HG03342 (cell line): ENCODE measurements at regions not wholly inside any gene's neighbourhood (a gene's known extent, or its start where the extent isn't known, plus 50 kb on each side); places are given as distances from the start of the nearest gene placed in this dataset.
"Not testable (repeated sequence)": the region's sequence is repeated elsewhere in the genome, so short reads cannot be mapped to it uniquely, and the experiment has no call there.

Experiments
- ATAC-seq: cut with Tn5 transposase; IDR thresholded peaks from one replicate; pipeline ENCODE4 v1.9.1; 2021; ENCODE audit warnings: mild to moderate bottlenecking, moderate library complexity; ENCODE audit not compliant: unreplicated experiment

DNA sequence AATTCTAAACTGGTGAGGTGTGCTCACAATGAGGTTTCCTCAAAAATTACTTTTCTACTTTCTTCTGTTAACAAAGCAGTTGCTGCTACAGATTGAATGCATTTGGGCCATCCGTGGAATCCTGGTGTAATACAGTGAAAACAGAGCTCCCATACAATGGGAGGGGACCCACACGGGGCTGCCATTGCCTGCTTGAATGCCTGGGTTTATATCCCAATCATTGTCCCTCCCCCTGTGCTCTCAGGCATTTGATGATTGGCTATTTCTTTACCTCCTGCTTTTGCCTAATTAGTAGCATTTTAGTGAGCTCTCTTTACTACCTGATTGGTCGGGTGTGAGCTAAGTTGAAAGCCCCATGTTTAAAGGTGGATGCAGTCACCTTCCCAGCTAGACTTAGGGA is 52.9 kb upstream of the CSF1 start:
- not testable (repeated sequence) for ATAC-seq

DNA sequence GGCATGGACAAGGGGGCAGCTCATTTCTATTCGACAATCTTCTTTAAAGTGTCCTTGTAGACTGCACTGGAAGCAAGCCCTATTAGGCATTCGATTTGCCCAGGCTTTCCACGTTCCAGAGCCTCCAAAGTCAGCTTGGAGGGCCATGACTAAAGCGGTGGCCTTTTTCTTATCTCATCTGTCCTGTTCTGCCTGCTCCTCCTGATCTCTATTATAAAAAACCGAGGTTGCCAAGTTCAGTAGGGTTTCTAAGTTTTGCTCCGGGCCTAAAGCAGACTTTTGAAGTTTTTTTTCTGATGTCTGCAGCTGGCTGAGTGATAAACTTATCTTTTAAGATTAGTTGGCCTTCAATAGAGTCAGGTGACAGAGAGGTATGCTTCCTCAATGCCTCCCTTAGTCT is 54.7 kb upstream of the CSF1 start:
- ATAC-seq = not testable (repeated sequence)

GRCh38 chr1:109853972-109854371 is 56.7 kb upstream of the CSF1 start:
- not testable (repeated sequence) for ATAC-seq

- not testable (repeated sequence) for ATAC-seq
Measured at GRCh38 chr1:109852221-109853015, 58.2 kb upstream of the CSF1 start.

DNA sequence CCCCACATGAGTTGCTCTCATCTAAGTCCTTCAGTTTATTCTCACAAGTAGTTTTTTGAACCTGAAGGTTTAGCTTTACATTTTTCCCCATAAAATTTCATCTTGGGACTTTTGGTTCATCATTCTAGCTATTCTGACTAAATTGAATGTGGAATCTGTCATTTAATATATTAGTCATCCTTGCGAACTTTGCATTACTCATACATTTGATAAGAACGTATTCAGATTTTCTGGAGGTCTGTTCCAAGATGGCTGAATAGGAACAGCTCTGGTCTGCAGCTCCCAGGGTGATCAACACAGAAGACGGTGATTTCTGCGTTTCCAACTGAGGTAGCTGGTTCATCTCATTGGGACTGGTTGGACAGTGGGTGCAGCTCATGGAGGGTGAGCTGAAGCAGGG is 59.8 kb upstream of the CSF1 start:
- no peak for ATAC-seq

DNA sequence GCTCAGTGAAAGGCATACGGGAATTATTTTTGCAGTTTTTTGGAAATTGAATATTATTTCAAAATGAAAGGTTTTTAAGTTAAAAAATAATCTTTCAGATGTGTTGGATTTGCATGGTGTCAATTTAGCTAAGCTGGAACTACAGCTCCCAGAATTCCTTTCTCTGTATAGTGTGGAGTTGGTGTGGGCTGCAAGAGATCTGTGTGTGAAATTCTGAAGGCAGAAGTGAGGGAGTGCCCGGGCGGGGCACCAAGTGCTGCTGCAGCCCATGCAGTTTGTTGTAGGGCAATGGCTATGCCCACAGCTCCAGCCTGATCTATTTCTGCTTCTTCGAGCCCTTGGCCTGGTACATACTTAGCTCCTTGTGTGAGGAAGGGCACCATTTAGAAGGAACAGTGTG is 60.5 kb upstream of the CSF1 start:
- ATAC-seq = no peak

GRCh38 chr1:109849655-109850054 is 61.0 kb upstream of the CSF1 start:
- no peak for ATAC-seq

DNA sequence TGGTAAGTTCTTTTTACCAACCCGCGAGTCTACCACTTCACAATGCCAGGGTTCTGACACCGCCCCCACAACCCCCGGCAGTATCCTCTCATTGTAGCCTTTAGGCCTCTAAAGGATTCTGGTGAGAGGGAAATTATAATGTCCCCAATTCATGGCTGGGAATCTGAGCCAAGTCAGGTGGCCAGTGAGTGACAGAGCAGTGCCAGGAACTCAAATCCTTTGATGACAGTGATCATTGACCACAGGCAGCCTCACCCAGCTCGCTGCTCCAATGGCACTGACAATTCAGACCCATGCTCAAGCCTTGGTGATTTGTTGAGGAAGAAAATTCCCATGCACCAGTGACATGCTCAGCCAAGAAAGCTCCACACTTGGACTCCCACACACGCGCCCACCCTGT is 63.4 kb upstream of the CSF1 start:
- no peak for ATAC-seq

- no peak for ATAC-seq
Measured at GRCh38 chr1:109846846-109847245, 63.8 kb upstream of the CSF1 start.

DNA sequence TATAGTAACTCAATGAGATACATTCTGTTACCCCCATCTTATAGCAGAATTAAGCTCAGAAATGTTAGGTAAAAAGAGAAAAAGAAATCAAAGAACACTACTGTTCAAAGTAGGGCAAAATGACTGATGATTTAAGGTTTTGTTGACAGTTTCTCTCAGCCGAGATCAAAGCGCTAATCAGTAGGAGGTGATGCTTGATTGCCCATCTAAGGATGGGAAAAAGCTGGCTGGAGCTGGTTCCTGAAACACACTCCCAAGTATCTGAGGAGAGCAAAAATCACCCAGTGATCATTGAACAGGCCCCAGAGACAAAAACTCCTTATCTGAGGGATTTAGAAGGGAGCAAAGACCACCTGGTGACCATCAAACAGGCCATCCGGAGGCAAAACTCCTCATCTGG is 64.5 kb upstream of the CSF1 start:
- ATAC-seq = no peak

DNA sequence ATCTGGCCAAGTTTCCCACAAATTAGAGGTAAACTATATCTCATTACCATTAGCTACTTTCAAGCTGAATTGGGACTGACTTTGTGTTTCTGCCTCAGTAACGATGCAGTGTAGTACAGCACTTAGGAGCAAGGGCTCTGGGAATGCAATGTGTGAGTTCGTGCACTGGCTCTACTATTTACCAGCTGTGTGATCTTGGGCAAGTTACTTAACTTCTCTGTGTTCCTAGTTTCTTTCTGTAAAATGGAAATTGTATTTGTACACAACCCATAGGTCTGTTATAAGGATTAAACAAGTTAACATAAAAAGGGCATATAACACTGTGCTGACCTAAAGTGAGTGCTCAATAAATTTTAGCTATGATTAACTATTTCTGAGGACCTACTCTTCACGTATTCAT is 65.0 kb upstream of the CSF1 start:
- ATAC-seq = no peak

GRCh38 chr1:109844609-109845008 is 66.0 kb upstream of the CSF1 start:
- ATAC-seq = no peak

GRCh38 chr1:109840011-109840629 is 70.5 kb upstream of the CSF1 start:
- ATAC-seq = no peak

DNA sequence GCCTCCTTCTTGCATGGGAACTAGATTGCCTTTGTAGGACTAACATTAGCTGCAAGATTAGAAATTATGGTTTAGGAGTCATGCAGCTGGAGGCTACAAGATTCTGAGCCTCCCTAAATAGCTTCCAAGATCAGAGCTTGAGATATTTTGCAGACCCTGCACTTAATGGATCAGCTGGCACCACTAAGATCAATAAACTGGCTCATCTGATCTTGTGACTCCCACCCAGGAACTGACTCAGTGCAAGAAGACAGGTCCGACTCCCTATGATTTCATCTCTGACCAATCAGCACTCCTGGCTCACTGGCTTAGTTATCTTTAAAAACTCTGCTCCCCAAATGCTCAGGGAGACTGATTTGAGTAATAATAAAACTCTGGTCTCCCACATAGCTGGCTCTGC is 71.4 kb upstream of the CSF1 start:
- ATAC-seq = not testable (repeated sequence)

- no peak for ATAC-seq
Measured at GRCh38 chr1:109838838-109839240, 71.8 kb upstream of the CSF1 start.

DNA sequence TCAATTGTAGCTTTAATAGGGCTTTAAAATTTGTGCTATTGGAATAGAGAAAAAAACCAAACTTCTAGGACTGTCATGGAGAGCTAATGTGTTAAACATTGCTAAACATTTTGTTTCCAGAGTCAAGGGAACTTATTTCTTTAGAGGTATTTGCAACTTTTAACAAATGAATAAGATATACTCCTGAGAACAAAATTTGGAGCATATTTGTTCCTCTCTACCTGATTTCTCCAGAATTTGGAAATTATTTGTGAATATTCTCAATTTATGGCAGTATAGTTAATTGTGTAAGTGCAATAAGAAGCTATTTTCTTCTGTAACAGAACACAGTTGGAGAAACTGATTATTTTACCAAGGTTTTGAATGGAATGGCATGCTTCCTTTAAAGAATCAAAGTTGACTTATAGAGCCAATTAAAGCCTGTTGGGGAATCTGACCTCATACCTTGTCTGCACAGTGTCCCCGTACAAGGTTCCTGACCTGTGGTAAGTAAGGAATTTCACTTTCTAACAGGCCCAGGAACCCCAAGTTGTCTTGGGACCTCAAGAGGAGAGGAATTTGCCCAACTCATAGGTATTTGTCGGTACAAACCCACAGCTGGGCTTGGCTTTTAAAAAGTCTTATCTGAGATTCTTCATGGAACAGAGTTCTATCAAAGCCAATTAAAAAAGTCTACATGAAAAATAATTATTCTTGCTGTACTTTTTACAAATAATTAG is 72.6 kb upstream of the CSF1 start:
- no peak for ATAC-seq

DNA sequence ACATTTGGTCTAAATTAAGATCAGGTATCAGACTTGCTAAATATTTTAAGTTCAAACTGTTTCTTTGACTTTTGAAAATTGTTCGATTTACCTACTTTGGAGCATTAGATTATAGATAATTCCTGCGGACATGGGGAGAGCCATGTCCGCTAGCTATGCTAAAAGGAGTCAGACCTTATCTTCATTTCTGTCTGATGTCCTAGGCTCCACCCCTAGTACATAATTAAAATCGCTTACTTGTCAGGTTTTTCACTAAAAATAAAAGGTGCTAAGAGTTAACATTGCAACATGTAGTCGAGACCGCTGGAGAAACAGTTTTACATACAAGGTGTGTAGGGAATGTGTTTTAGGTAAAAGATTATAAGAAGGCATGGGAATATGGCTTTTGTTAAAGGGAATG is 71.9 kb upstream of the EPS8L3 start:
- not testable (repeated sequence) for ATAC-seq

GRCh38 chr1:109834951-109835350 is 71.2 kb upstream of the EPS8L3 start:
- ATAC-seq = no peak

GRCh38 chr1:109832945-109833344 is 69.2 kb upstream of the EPS8L3 start:
- no peak for ATAC-seq

DNA sequence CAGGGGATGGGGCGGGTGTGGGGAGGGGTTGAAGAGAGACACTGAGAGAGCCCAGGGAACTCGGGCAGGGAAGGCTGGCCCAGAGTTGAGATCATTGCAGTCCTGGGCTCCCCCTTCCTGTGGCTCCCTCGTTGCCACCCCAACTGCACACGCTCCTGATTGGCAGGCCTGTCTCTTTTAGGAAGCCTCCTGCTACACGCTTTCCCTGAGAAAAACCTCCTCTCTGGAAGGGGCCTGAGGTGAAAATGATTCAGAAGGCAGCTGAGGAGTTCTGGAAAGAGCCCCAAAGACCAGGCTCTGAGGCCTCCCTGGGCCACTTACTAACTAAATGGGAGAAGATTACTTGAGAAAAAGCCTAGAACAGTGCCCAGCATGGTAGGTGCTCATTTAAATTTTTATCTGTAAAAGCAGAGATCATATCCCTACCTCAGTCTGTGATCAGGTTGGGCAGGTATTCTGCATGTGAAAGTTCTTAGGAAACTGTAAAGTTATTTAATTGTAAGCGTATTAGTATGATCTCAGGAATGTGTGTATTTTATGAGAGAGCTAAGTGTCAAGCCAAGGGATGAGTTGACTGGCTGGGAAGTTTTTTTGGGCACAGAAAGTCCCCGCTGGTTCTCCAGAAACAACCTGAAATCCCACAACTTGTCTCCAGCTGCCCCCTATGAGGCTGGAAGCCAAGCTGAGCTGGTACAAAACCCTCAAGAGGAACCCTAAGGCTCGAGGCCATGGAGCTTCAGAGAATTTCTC is 65.2 kb upstream of the EPS8L3 start:
- ATAC-seq = no peak

DNA sequence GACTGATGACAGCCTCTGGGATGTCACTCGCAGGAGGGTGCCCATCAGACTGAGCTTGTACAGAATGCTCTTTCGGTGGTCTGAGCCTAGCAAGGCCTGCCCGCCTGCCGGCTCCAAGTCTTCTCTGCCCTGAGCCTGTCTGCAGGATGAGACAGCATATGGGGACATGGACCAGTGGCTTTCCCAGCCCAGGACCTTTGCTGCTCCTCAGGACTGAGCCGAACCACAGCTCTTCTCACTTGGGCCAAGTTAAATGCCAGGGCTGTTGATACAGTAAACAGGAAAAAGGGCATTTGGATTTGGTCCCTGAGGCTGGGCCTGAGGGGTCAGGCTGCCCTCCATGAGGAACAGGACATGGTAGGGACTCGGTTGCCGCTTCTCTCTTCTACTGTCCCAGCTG is 64.3 kb upstream of the EPS8L3 start:
- no peak for ATAC-seq
